ENCODE measurements at regions not wholly inside any gene's neighbourhood (a gene's known extent, or its start where the extent isn't known, plus 50 kb on each side); places are given as distances from the start of the nearest gene placed in this dataset.

DNA sequence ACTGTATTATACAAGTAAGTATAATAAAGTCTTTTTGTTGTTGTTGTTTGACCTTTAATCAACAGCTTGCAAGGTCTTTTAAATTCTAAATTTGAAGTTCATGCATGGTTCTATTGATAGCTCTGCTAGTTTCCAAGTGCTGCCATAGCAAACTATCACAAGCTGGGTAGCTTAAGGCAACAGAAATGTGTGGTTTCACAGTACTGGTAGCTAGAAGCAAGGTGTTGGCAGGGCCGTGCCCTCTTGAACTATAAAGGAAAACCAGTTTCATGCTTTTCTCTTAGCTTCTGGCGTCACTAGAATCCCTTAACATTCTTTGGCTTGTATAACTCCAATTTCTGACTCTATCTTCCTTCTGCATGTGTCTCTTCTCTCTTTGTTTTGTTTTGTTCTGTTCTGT lies 1021.9 kb upstream of the AUTS2 start:
- H3K36me3 ChIP-seq (replicated peaks; ENCODE audit: insufficient read depth, low read length) = no peaks in the 10 kb centered on the region
- no peaks in the 10 kb centered on the region for H3K9me3 ChIP-seq (replicated peaks; ENCODE audit: insufficient read depth, low read length)
- H4K20me1 ChIP-seq (ENCODE audit: insufficient read depth, low read length) = no peaks in the 10 kb centered on the region
- H3K27ac ChIP-seq (ENCODE audit: low read length) = peak overlapping the region; percentile 49; the same call in 1 of the 2 replicates
- H3K9ac ChIP-seq (ENCODE audit: low read length) = no peak overlapping the region
- no peaks in the 10 kb centered on the region for H3K27me3 ChIP-seq (replicated peaks; ENCODE audit: insufficient read depth, low read length)
- no peaks in the 10 kb centered on the region for H3K9me2 ChIP-seq (replicated peaks; ENCODE audit: insufficient read depth, low read length)
- H3K4me2 ChIP-seq (ENCODE audit: low read depth, low read length) = 0 out of 2 replicates have a peak overlapping the region, but pooled peaks have one; percentile 4
- peaks cover 21% of the 10 kb centered on the region for H3K4me1 ChIP-seq (ENCODE audit: low read length)
- no peak overlapping the region for H2AFZ ChIP-seq (ENCODE audit: low read length)
- no peaks in the 10 kb centered on the region for H3K79me2 ChIP-seq (ENCODE audit: low read length)
- peaks cover 6% of the 10 kb centered on the region; the same call in 1 of the 2 replicates for H3F3A ChIP-seq (ENCODE audit: insufficient read depth, low read length)
- TF ChIP-seq, protein P1, sequence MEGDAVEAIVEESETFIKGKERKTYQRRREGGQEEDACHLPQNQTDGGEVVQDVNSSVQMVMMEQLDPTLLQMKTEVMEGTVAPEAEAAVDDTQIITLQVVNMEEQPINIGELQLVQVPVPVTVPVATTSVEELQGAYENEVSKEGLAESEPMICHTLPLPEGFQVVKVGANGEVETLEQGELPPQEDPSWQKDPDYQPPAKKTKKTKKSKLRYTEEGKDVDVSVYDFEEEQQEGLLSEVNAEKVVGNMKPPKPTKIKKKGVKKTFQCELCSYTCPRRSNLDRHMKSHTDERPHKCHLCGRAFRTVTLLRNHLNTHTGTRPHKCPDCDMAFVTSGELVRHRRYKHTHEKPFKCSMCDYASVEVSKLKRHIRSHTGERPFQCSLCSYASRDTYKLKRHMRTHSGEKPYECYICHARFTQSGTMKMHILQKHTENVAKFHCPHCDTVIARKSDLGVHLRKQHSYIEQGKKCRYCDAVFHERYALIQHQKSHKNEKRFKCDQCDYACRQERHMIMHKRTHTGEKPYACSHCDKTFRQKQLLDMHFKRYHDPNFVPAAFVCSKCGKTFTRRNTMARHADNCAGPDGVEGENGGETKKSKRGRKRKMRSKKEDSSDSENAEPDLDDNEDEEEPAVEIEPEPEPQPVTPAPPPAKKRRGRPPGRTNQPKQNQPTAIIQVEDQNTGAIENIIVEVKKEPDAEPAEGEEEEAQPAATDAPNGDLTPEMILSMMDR (IDR thresholded peaks at IDR 0.05; ENCODE audit: low read length) = no peak
- TF ChIP-seq EZH2 (optimal IDR thresholded peaks at IDR 0.05; ENCODE audit: low read depth, low read length) (no peak), EZH2phosphoT487 (IDR thresholded peaks at IDR 0.05; ENCODE audit: low read length) (no peak)
- DNase-seq = peak; percentile 69
- H3K4me3 ChIP-seq (ENCODE audit: low read length) = no peak overlapping the region

DNA sequence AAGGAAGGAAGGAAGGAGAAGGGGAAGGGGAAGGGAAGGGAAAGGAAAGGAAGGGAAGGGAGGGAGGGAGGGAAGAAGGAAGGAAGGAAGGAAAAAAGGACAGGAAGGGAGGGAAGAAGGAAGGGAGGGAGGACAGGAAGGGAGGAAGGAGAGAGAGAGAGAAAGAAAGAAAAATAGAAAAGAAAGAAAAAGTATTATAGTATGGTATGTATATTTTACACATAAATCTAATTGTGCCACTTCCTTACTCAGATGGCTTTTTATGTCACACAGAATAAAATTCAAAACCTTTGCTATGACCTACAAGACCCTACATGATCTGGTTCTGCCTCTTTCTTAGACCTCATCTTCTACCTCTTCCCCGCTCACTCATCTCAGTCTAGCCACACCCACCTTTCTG lies 1016.9 kb upstream of the AUTS2 start:
- H2AFZ ChIP-seq (ENCODE audit: low read length) = no peak overlapping the region
- H3K9me3 ChIP-seq (replicated peaks; ENCODE audit: insufficient read depth, low read length) = no peaks in the 10 kb centered on the region
- no peaks in the 10 kb centered on the region for H4K20me1 ChIP-seq (ENCODE audit: insufficient read depth, low read length)
- TF ChIP-seq EZH2phosphoT487 (IDR thresholded peaks at IDR 0.05; ENCODE audit: low read length) (no peak), EZH2 (optimal IDR thresholded peaks at IDR 0.05; ENCODE audit: low read depth, low read length) (no peak)
- TF ChIP-seq, protein P1 (IDR thresholded peaks at IDR 0.05; ENCODE audit: low read length) = no peak
- H3K9ac ChIP-seq (ENCODE audit: low read length) = no peak overlapping the region
- H3K27ac ChIP-seq (ENCODE audit: low read length) = no peak overlapping the region
- no peak overlapping the region for H3K4me2 ChIP-seq (ENCODE audit: low read depth, low read length)
- no peaks in the 10 kb centered on the region for H3K4me1 ChIP-seq (ENCODE audit: low read length)
- no peaks in the 10 kb centered on the region for H3K79me2 ChIP-seq (ENCODE audit: low read length)
- no peaks in the 10 kb centered on the region for H3K9me2 ChIP-seq (replicated peaks; ENCODE audit: insufficient read depth, low read length)
- no peak for DNase-seq
- no peak overlapping the region for H3K4me3 ChIP-seq (ENCODE audit: low read length)
- H3F3A ChIP-seq (ENCODE audit: insufficient read depth, low read length) = no peaks in the 10 kb centered on the region
- H3K36me3 ChIP-seq (replicated peaks; ENCODE audit: insufficient read depth, low read length) = no peaks in the 10 kb centered on the region
- H3K27me3 ChIP-seq (replicated peaks; ENCODE audit: insufficient read depth, low read length) = no peaks in the 10 kb centered on the region

DNA sequence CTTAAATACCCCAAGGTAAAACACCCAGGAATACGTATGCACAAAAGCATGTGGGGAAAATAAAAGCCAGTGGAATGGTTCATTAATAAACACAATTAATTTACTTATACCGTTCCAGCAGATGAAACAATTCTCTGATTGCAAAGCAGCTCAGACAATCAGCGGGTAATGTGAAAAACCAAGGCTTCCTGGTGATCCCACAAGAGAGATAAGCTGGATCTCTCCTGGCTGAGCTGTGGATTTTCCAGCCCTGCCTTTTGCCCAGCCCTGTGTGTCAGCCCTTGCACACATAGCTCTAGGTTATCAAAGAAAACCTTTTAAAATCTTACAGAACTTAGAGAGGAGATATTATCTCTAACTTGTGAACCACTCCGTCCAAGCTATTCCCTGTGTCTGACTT lies 1010.7 kb upstream of the AUTS2 start:
- no peak overlapping the region for H3K4me3 ChIP-seq (ENCODE audit: low read length)
- no peaks in the 10 kb centered on the region for H4K20me1 ChIP-seq (ENCODE audit: insufficient read depth, low read length)
- H3K79me2 ChIP-seq (ENCODE audit: low read length) = no peaks in the 10 kb centered on the region
- H3K9ac ChIP-seq (ENCODE audit: low read length) = no peak overlapping the region
- H3K27me3 ChIP-seq (replicated peaks; ENCODE audit: insufficient read depth, low read length) = no peaks in the 10 kb centered on the region
- no peaks in the 10 kb centered on the region for H3K36me3 ChIP-seq (replicated peaks; ENCODE audit: insufficient read depth, low read length)
- no peak for TF ChIP-seq EZH2phosphoT487 (IDR thresholded peaks at IDR 0.05; ENCODE audit: low read length)
- TF ChIP-seq EZH2 (optimal IDR thresholded peaks at IDR 0.05; ENCODE audit: low read depth, low read length) = no peak
- TF ChIP-seq, protein P1 (IDR thresholded peaks at IDR 0.05; ENCODE audit: low read length) = no peak
- H3F3A ChIP-seq (ENCODE audit: insufficient read depth, low read length) = no peaks in the 10 kb centered on the region
- no peaks in the 10 kb centered on the region for H3K4me1 ChIP-seq (ENCODE audit: low read length)
- no peaks in the 10 kb centered on the region for H3K9me3 ChIP-seq (replicated peaks; ENCODE audit: insufficient read depth, low read length)
- no peak overlapping the region for H3K4me2 ChIP-seq (ENCODE audit: low read depth, low read length)
- H3K9me2 ChIP-seq (replicated peaks; ENCODE audit: insufficient read depth, low read length) = no peaks in the 10 kb centered on the region
- H2AFZ ChIP-seq (ENCODE audit: low read length) = no peak overlapping the region
- H3K27ac ChIP-seq (ENCODE audit: low read length) = no peak overlapping the region
- DNase-seq = no peak
